GDM1 (cell line): ENCODE measurements at regions not wholly inside any gene's neighbourhood (a gene's known extent, or its start where the extent isn't known, plus 50 kb on each side); places are given as distances from the start of the nearest gene placed in this dataset.

ENCODE experiments used
- DNase-seq: peaks from one replicate; lab custom pipeline; 2025; lab: John Stamatoyannopoulos, UW

DNA sequence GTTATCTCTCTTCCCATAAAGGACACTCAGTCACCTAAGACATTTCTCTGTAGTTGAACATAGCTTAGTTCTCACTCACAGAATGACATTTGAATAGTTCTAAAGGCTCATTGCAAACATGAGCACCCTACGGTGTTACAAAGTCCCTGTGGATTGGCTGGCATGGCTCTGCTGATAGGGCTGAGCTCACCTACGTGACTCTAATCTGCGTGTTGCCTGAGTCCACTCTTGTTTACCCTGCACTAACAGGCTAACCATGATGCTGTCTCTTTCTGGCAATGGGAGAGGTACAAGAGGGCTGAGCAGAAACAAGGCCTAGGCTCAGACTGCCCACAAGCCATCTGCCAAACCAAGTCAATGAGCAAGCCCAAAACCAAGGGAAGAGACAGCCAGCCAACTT is 103.6 kb downstream of the PALM2AKAP2 start:
- no peak for DNase-seq

DNA sequence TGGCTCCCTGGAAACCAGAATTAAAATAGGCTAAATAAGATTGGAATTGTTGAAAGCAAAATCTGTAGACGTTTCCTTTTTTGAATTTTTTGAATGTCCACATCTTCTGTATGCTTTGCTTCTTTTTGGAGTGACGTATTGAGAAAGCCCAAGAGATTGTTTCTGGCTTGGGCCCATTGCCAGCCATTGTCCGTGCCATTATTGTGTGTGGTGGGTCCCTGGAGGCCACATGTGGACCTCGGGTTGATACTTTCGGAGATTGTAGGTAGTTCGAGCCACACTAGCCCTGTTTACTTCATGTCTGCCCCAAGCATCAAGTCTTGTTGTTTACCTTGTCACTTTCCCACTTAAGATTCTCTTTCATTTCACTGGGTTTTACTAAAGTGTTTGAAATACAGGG is 106.0 kb downstream of the PALM2AKAP2 start:
- no peak for DNase-seq

GRCh38 chr9:109886617-109887016 is 106.6 kb downstream of the PALM2AKAP2 start:
- DNase-seq: no peak

GRCh38 chr9:109887079-109887478 is 107.1 kb downstream of the PALM2AKAP2 start:
- DNase-seq: no peak

GRCh38 chr9:109888695-109889094 is 108.7 kb downstream of the PALM2AKAP2 start:
- DNase-seq: no peak

DNA sequence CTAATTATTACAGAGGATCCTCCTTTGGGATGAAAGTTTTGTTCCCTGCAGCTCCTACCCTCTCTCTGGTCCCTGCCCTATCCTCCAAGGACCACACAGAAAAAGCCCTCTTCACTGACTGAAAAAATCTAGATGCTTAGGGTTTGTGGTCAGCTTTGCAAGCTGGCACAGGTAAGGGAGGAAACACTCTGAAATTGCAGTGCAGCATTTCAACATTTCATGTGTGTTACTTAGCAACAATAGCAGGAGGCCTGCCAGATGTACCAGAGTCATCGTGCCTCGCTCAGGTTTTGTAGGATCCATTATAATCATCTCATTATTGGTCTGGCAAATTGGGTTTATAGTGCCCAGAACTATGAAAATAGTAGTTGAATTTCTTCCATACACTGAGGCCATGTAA is 109.5 kb downstream of the PALM2AKAP2 start:
- DNase-seq: no peak

DNA sequence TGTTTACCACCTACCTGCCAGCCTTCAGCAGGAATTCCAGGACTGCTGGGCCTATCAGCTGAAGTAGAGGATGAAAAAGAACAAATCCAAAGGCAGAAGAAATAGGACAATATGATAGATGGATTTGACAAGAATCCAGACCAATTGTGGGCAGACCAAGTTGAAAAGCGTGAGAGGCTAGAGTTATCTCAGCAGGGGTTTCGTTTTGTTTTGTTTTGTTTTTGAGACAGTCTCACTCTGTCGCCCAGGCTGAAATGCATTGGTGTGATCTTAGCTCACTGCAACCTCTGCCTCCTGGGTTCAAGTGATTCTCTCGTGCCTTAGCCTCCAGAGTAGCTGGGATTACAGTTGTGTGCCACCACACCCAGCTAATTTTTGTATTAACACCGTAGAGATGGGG is 113.2 kb downstream of the PALM2AKAP2 start:
- DNase-seq: no peak

- DNase-seq: no peak
These were observed 114.5 kb downstream of the PALM2AKAP2 start for GRCh38 chr9:109894473-109894872.

DNA sequence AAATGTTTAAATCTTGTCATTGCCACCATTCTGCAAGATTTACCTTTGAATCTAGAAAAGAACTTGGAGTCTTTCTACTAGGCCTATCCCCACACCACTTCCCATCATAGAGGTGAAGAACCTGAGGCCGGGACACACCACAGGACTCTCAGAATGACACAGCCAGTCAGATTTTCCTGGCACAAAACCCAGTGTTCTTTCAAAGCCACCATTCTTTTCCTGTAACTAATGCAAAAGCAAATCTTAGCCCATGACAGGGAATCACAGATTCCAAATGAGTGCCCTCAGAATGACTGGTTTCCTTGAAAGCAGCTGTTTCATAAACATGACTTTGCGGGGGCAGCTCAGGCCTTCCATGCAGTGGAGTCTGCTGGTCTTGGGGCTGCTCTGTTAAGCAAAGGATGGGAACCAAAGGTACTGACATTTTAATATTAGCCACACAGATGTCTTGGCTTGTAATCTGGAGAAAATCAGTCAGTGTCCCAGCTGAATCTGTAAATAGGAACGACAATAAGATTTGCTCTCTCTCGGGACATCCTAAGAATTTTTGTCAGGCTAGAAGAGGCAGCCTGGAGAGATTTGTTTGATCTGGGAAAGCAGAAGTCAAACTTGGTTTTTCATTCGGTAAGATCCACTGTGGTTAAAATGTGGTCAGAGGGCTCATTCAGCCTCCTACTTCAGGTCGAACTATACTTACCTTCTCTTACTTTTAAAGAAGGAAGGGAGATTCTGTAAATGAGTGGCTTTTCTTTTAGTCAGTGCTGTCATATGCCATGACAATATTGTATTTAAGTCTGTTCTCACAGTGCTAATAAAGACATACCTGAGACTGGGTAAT is 115.1 kb downstream of the PALM2AKAP2 start:
- DNase-seq: no peak

DNA sequence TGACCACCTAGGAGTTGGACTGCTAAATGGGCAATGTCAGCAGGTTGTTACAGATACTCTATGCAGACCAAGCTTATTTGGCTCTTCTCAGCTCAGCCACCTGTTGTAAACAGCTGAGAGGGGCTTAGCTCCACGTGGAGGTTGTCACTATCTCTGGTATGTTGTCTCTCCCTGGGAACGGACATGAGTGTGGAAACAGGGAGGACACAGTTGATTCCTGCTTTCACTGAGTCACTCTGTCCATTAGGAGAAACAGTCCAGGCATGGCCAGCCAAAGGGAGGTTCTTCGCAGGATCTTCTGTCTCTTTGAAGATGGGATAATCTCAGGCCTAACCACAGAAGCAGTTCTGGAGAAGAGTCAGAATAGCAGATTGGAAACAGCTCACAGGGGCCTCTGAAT is 121.2 kb downstream of the PALM2AKAP2 start:
- DNase-seq: no peak

- DNase-seq: peak; percentile 7
These were observed 123.6 kb downstream of the PALM2AKAP2 start for GRCh38 chr9:109903515-109904138.

DNA sequence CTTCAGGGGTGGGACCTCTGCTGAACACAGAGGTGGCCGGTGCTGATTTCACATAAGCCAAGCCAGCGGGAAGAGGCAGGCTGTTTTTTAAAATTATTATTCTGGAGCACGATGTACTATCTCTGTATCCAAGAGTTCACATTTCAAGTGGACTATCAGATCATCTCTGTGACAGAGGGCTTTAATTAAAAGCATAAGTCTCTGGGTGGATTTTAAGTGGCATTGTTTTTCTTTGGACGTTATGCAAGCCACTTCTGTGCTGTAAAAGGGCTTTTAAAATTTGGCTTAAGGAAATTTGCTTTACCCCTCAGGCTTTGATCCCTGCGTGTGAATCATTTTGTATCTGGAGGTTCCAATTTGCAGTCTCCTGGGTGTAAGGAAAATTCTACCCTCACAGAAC is 124.7 kb downstream of the PALM2AKAP2 start:
- DNase-seq: no peak

GRCh38 chr9:109905472-109905871 is 125.5 kb downstream of the PALM2AKAP2 start:
- DNase-seq: no peak

DNA sequence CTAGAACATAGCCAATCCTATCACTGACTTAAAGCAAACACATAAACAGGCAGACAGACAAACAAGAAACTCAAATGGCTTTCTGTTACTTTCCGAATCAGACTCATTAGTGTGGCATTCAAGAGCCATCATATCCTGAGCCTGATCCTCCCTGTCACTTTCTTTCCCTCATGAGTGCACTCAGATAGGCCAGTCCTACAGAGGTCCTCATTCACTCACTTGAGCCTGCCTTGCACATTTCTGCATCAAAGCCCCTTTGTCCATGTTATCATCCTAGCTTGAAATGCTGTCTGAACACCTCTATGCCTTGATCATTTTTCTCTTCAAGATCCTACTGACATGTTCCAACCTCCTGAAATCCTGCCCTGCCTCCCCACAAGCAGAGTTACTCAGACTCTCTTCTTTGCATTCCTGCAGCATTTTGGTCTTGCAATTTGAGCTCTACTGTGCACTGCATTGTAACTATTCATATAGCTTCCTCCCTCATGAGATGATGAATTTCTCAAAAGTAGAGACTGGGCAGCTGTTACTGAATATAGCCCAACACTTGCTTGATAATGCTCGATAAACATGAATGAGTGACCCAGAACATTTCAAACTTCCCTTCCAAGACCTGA is 126.9 kb downstream of the PALM2AKAP2 start:
- DNase-seq: no peak

DNA sequence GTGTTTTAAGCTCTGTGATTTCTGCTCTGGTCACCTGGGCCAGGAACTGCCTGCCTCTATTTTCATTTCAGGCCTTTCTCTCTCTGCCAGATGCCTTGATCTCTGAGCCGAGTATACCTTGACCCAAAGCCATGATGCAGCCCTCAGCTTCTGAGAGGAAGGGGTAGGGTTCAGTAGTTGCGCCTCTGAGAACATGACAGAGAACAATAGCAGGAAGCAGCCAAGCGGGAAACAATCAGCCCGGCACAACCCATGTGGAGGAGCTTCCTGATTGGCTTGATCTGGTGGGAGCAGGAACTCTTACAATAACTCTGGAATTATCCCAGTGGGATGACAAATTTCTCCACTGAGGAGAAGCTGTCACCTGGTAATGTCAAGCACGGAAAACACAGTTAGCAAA is 127.4 kb downstream of the PALM2AKAP2 start:
- no peak for DNase-seq

DNA sequence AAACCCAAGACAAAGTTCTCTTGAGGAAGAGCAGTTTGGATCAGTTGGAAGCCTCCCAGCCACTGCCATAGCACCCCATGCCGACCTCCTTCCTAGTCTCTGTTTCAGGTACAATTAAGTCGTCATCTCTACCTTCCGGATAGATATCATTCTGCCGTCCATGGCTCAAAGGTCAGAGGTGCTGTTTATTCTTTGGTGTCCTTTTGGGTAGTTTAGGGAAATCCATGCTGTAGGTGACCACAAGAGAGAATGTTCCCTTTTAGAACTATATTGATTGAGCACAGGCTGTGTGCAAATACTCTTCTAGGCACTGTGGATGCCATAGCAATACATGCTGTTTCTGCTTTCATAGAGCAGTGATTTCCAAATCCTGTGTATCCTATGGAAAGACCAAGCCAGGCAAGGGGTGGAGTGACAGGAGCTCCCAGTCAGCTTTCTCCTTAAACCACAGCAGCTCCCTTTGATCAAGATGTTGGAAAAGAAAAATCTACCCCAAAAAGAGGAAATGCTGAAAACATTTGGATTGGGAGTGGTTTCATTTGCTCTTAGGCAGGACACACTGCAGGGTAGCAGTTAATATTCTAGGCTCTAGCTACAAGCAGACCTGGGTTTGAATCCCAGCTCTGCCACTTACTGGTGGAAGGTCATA is 127.9 kb downstream of the PALM2AKAP2 start:
- DNase-seq: no peak

- no peak for DNase-seq
These were observed 128.7 kb downstream of the PALM2AKAP2 start for GRCh38 chr9:109908459-109909390.

- no peak for DNase-seq
These were observed 130.9 kb downstream of the PALM2AKAP2 start for GRCh38 chr9:109910671-109911518.

DNA sequence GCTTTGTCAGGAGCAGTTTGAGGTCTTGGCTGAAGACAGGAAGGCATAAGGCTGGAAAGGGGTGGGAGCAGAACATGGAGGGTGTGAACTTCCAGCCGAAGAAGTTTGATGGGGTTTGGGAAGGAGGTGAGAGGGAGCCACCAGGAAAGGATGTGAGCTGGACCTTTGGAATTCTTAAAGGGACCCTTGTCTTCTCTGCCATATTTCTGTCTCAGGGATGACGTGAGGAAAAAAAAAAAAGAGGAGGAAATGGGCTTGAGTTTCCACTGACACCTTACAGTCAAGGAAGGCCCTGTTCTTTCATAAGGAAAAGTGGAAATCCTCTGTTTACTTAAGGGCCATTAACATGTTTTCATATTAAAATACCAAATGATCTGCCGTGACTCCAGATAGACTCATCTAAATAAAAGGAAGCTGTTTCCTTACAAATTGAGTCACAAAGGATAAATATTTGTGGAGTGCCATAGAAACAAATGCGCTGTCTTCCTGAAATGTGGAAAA is 132.1 kb downstream of the PALM2AKAP2 start:
- no peak for DNase-seq

DNA sequence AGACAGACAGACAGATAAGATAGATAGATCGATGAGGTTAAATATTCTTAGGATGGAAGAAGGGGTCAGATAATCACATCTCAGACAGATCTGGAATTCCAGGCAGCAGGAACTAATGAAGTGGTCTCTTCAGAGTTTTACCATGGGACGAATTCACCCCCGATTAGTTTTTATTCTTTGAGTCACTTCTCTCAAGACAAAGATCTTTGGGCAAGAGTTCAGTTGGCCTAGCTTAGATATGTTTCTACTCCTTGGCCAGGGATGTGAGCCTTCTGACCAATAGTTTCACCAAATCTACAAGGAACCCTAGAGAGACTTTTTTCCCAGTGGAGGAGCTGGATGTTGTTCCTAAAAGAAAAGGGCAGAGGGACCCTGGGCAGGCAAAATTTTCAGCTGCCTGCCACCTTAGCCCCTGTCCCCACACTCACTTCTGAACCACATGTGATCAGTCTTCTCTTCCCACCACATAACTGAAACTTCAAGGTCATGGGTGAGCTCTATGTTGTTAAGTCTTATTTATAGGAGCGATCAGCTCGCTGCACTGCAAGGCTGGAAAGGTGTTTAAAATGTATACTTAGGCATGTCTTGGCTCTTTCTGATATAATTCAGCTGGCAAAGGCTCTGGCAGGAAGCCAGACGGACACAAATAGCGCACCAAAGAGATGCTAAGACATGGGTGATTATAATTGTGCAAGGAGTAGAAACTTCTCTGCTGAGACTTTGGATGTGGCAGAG is 132.9 kb downstream of the PALM2AKAP2 start:
- DNase-seq: no peak
